Spleen (tissue), 11 donors: ENCODE measurements at regions not wholly inside any gene's neighbourhood (a gene's known extent, or its start where the extent isn't known, plus 50 kb on each side); places are given as distances from the start of the nearest gene placed in this dataset.

Experiments
- DNase-seq: peaks from one replicate; pipeline ENCODE4 v3.0.0-alpha.2; 2020
- H3K27ac ChIP-seq, 8 donors: fragments of 200-600 bp; sonication (generic) in 7 of 8; 1 replicate in 4 of 8; 2 replicates in 4 of 8; pipeline versions ENCODE4 v1.5.0 to v1.8.0; 2016 to 2021; ENCODE audit warnings: inconsistent platforms in 4 of 8, mild to moderate bottlenecking in 4 of 8, moderate library complexity in 1 of 8
- H3K27me3 ChIP-seq, 7 donors: fragments of 200-600 bp; sonication (generic) in 6 of 7; replicated peaks in 1 of 7; 1 replicate in 4 of 7; 2 replicates in 3 of 7; pipeline versions ENCODE4 v1.5.0 to v1.8.0; 2016 to 2021; ENCODE audit warnings: inconsistent platforms in 3 of 7, mild to moderate bottlenecking in 1 of 7
- H3K36me3 ChIP-seq, 6 donors: fragments of 200-600 bp; sonication (generic) in 5 of 6; 1 replicate in 4 of 6; 2 replicates in 2 of 6; pipeline versions ENCODE4 v1.5.0 to v1.8.0; 2016 to 2021; ENCODE audit warnings: inconsistent platforms in 2 of 6
- H3K4me1 ChIP-seq, 6 donors: fragments of 200-600 bp; sonication (generic) in 5 of 6; 1 replicate in 3 of 6; 2 replicates in 3 of 6; pipeline versions ENCODE4 v1.5.0 to v1.8.0; 2016 to 2021; ENCODE audit warnings: inconsistent platforms in 3 of 6
- H3K4me3 ChIP-seq, 8 donors: fragments of 200-600 bp; sonication (generic) in 7 of 8; 1 replicate in 4 of 8; 2 replicates in 4 of 8; pipeline versions ENCODE4 v1.5.0 to v1.8.0; 2016 to 2021; ENCODE audit warnings: inconsistent platforms in 4 of 8, mild to moderate bottlenecking in 4 of 8, moderate library complexity in 2 of 8
- H3K9me3 ChIP-seq, 8 donors: fragments of 200-600 bp; sonication (generic) in 7 of 8; 1 replicate in 4 of 8; 2 replicates in 4 of 8; pipeline versions ENCODE4 v1.5.0 to v1.8.0; 2016 to 2021; ENCODE audit warnings: inconsistent platforms in 4 of 8
- POLR2A ChIP-seq, 3 donors: fragments of 450-650 bp; IDR thresholded peaks; one replicate each; pipeline ENCODE4 v1.5.1; 2017; ENCODE audit warnings: antibody characterized with exemption in 3 of 3, mild to moderate bottlenecking in 1 of 3
- POLR2AphosphoS5 ChIP-seq, 3 donors: sonication (generic); formaldehyde crosslinking; IDR thresholded peaks; one replicate each; pipeline ENCODE4 v1.5.1; 2017; ENCODE audit warnings: antibody characterized with exemption in 3 of 3
- WGBS, 5 donors: extraction: QIAGEN DNeasy Blood & Tissue Kit in 3 of 5; methylation state at CpG; one replicate each; pipeline versions ENCODE4 v1.1.5 to v1.1.7; 2013 to 2018; 5-methylcytosine and 5-hydroxymethylcytosine counted together
- intact Hi-C: fragments of 100-400 bp; cut with DNase I; formaldehyde crosslinking; loops from one replicate; pipeline ENCODE4 v1.15.0; 2023; ENCODE audit warnings: low total_unique reads
- TF ChIP-seq, protein P1 (sequence below), 11 experiments: fragments of 200-600 bp in 7 of 11; fragments of 450-650 bp in 4 of 11; sonication (generic) in 4 of 11; IDR thresholded peaks in 8 of 11; conservative IDR thresholded peaks in 3 of 11; 1 replicate in 7 of 11; 2 replicates in 4 of 11; pipeline versions ENCODE4 v1.4.0 to v1.8.0; 2016 to 2021; ENCODE audit warnings: antibody characterized with exemption in 11 of 11, inconsistent platforms in 4 of 11, mild to moderate bottlenecking in 1 of 11
- donor health status: healthy with polysubstance abuse.
- donor health status: DM: no; HTN: no; CAD: no; lungs with moderate emphysema.
- donor health status: DM: no; HTN: no; CAD: no.
- donor health status: Bipolar disorder and iron deficiency.
- donor health status: healthy.
- donor health status: DM: no; HTN: no; CAD: no.
- donor health status: DM: yes; HTN: yes; CAD: no.

DNA sequence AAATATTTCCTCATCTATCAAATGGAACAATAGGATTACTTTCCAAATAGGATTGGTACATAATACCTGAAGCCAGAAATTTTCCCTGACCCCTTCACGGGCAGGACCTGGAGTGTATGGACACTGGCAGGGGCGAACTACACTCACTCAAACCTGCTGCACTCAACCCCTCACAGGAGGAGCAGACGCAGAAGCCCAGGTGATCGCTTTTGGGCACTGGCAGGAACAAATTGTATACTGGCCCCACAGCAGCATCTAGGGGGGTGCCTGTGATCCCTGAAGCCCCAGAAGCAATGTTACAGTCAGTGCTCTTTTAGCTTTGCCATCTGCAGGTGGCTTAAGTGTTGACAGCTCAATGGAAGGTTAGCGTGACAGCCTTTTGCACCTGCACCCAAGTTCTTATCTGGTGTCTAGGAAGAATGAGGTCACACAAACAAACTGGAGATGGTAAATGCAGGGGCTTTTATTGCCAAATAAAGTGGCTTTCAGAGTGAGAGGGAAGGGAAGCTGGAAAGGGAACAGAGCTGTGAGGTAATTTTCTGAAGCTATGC lies 199.2 kb upstream of the NEGR1 start:
- intact Hi-C loops, result no loop called here
- Histone ChIP-seq H3K27me3 (no peaks in the 10 kb centered on the region), H3K4me3 (no peak overlapping the region), H3K9me3 (peaks cover 0 to 21% (median 9%) of the 10 kb centered on the region in 8 donors), H3K4me1 (no peaks in the 10 kb centered on the region), H3K36me3 (no peaks in the 10 kb centered on the region), H3K27ac (no peak overlapping the region)
- no peak for TF ChIP-seq POLR2A (IDR thresholded peaks at IDR 0.05)
- TF ChIP-seq, protein P1, sequence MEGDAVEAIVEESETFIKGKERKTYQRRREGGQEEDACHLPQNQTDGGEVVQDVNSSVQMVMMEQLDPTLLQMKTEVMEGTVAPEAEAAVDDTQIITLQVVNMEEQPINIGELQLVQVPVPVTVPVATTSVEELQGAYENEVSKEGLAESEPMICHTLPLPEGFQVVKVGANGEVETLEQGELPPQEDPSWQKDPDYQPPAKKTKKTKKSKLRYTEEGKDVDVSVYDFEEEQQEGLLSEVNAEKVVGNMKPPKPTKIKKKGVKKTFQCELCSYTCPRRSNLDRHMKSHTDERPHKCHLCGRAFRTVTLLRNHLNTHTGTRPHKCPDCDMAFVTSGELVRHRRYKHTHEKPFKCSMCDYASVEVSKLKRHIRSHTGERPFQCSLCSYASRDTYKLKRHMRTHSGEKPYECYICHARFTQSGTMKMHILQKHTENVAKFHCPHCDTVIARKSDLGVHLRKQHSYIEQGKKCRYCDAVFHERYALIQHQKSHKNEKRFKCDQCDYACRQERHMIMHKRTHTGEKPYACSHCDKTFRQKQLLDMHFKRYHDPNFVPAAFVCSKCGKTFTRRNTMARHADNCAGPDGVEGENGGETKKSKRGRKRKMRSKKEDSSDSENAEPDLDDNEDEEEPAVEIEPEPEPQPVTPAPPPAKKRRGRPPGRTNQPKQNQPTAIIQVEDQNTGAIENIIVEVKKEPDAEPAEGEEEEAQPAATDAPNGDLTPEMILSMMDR (IDR thresholded peaks at IDR 0.05 in 8 of 11, conservative IDR thresholded peaks at IDR 0.05 in 3 of 11), result no peak
- TF ChIP-seq POLR2AphosphoS5 (IDR thresholded peaks at IDR 0.05), result no peak
- DNase-seq, result peak; percentile 24
- 87 to 93% (median 89%) methylated on average over 5 of the region's 5 CpGs for WGBS, 5 donors

GRCh38 chr1:72466376-72466775 lies 184.0 kb upstream of the NEGR1 start:
- peaks cover 0 to 9% (median 0%) of the 10 kb centered on the region in 8 donors for H3K9me3 ChIP-seq
- intact Hi-C loops, result no loop called here
- DNase-seq, result no peak
- no peak overlapping the region for H3K27ac ChIP-seq
- no peak for TF ChIP-seq POLR2AphosphoS5 (IDR thresholded peaks at IDR 0.05)
- TF ChIP-seq, protein P1 (IDR thresholded peaks at IDR 0.05 in 8 of 11, conservative IDR thresholded peaks at IDR 0.05 in 3 of 11), result no peak
- no peak for TF ChIP-seq POLR2A (IDR thresholded peaks at IDR 0.05)
- H3K4me1 ChIP-seq, result no peaks in the 10 kb centered on the region
- H3K27me3 ChIP-seq, result no peaks in the 10 kb centered on the region
- WGBS, 5 donors, result 64 to 82% (median 79%) methylated on average over 1 of the region's 1 CpG
- H3K36me3 ChIP-seq, result no peaks in the 10 kb centered on the region
- no peak overlapping the region for H3K4me3 ChIP-seq

DNA sequence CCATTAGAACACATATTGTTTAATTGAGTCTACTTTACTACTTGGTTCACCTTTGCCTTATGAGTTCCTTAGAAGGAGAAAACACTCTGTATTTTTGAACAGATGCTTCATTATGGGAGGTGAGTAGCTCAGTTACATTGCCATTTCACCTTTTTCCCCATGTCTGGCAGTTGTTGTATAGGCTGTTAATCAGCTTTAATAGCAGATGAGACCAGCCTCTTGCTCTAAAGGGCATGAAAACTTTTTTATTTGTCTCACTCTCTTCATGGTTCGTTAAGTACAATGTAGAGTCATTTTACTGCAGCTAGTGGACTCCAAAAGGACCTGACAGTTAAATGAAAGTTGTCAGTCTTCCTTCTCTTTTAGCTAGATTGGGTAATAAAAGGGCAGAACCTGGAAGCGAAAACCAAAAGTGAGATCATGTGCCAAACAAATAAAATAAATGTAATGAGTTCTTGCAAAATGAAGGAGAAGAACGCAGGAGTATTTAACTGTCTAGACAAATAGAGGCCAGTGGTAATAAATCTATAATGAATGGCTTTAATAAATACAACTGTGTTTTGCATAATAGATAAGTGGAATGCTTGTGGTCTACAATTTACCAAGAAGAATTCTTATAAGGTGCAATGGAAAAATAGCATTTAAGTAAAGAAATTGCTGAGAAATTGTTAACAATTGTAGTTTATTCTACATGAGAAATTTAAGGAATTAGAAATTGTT lies 180.0 kb upstream of the NEGR1 start:
- TF ChIP-seq POLR2A (IDR thresholded peaks at IDR 0.05) (no peak), POLR2AphosphoS5 (IDR thresholded peaks at IDR 0.05) (no peak)
- TF ChIP-seq, protein P1 (IDR thresholded peaks at IDR 0.05 in 8 of 11, conservative IDR thresholded peaks at IDR 0.05 in 3 of 11), result no peak
- peaks cover 0 to 9% (median 0%) of the 10 kb centered on the region in 8 donors for H3K9me3 ChIP-seq
- H3K36me3 ChIP-seq, result no peaks in the 10 kb centered on the region
- no peak overlapping the region for H3K27ac ChIP-seq
- intact Hi-C loops, result no loop called here
- 72 to 88% (median 81%) methylated on average over 3 of the region's 3 CpGs for WGBS, 5 donors
- H3K27me3 ChIP-seq, result no peaks in the 10 kb centered on the region
- H3K4me1 ChIP-seq, result no peaks in the 10 kb centered on the region
- no peak for DNase-seq
- H3K4me3 ChIP-seq, result no peak overlapping the region

- no peaks in the 10 kb centered on the region for H3K27me3 ChIP-seq
- H3K27ac ChIP-seq, result no peak overlapping the region
- peaks cover 0 to 12% (median 5%) of the 10 kb centered on the region in 8 donors for H3K9me3 ChIP-seq
- H3K4me3 ChIP-seq, result no peak overlapping the region
- DNase-seq, result no peak
- intact Hi-C loops, result no loop called here
- H3K36me3 ChIP-seq, result no peaks in the 10 kb centered on the region
- 63 to 81% (median 74%) methylated on average over 3 of the region's 3 CpGs for WGBS, 5 donors
- H3K4me1 ChIP-seq, result no peaks in the 10 kb centered on the region
- TF ChIP-seq, protein P1 (IDR thresholded peaks at IDR 0.05 in 8 of 11, conservative IDR thresholded peaks at IDR 0.05 in 3 of 11), result no peak
- no peak for TF ChIP-seq POLR2AphosphoS5 (IDR thresholded peaks at IDR 0.05)
- TF ChIP-seq POLR2A (IDR thresholded peaks at IDR 0.05), result no peak
Observed at GRCh38 chr1:72442262-72442661, 159.9 kb upstream of the NEGR1 start.
